Mesothelial cell of epicardium (in vitro differentiated cells): ENCODE measurements at regions not wholly inside any gene's neighbourhood (a gene's known extent, or its start where the extent isn't known, plus 50 kb on each side); places are given as distances from the start of the nearest gene placed in this dataset.

Source experiments
- DNase-seq, 2 experiments: peaks; one replicate each; pipeline ENCODE4 v3.0.0; 2021; ENCODE audit warnings: low spot score in 2 of 2; ENCODE audit not compliant: unreplicated experiment in 2 of 2
- H3K27ac Mint-ChIP-seq: 2 replicates; pipeline ENCODE4 v1.8.0; 2021; ENCODE audit warnings: mixed read lengths
- H3K27me3 Mint-ChIP-seq: 2 replicates; pipeline ENCODE4 v1.8.0; 2021; ENCODE audit warnings: low read depth, mixed read lengths
- H3K36me3 Mint-ChIP-seq: 2 replicates; pipeline ENCODE4 v1.8.0; 2021; ENCODE audit warnings: mixed read lengths
- H3K4me1 Mint-ChIP-seq: 2 replicates; pipeline ENCODE4 v1.8.0; 2021; ENCODE audit warnings: mixed read lengths
- H3K4me3 Mint-ChIP-seq: 2 replicates; pipeline ENCODE4 v1.8.0; 2021; ENCODE audit warnings: mild to moderate bottlenecking, moderate library complexity, mixed read lengths
- H3K9me3 Mint-ChIP-seq: 2 replicates; pipeline ENCODE4 v1.8.0; 2021; ENCODE audit warnings: mixed read lengths
- TF ChIP-seq, protein P1 (sequence below): fragments of 200-600 bp; sonication (generic); IDR thresholded peaks from one replicate; pipeline ENCODE4 v1.5.0; 2021; ENCODE audit warnings: antibody characterized with exemption; ENCODE audit not compliant: unreplicated experiment

DNA sequence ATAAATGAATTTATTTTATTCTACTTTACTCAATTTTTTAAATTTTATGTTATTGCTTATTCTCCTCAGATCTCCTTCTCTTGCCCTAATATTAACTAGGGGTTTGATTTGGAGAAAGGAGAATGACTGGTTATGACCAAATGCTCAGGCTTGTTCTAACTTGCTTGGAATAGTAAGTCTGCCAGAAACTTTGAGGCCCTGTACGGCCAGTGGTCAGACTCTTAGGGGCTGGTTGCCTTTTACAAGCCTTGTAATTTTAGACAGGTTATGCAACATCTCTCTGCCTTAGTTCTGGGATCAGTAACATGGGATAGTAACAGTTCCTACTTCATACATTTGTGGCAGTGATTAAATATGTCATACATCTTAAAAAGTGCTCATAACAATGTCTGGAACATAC lies 279.5 kb downstream of the DUSP10 start:
- no peaks in the 10 kb centered on the region for H3K36me3 Mint-ChIP-seq

DNA sequence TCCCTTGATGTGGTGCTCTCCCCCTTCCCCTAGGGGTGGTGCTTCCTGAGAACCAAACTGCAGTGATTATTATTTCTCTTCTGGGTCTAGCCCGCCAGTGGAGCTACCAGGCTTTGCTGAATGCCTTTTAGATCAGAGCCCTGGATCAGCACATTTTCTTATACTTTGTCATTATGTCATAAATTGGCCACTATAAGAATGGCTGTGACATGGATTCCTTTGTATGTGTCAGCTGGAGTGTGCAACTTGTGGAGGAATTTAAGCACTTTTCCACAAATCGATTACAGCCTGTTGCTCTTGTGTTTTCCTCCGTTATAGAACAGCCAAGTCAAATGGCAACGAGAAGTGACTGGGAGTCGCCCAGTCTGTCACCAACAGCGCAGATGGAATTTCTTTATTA lies 273.3 kb downstream of the DUSP10 start:
- TF ChIP-seq, protein P1, sequence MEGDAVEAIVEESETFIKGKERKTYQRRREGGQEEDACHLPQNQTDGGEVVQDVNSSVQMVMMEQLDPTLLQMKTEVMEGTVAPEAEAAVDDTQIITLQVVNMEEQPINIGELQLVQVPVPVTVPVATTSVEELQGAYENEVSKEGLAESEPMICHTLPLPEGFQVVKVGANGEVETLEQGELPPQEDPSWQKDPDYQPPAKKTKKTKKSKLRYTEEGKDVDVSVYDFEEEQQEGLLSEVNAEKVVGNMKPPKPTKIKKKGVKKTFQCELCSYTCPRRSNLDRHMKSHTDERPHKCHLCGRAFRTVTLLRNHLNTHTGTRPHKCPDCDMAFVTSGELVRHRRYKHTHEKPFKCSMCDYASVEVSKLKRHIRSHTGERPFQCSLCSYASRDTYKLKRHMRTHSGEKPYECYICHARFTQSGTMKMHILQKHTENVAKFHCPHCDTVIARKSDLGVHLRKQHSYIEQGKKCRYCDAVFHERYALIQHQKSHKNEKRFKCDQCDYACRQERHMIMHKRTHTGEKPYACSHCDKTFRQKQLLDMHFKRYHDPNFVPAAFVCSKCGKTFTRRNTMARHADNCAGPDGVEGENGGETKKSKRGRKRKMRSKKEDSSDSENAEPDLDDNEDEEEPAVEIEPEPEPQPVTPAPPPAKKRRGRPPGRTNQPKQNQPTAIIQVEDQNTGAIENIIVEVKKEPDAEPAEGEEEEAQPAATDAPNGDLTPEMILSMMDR, result no peak
- Mint-ChIP-seq H3K27me3 (peaks cover 11% of the 10 kb centered on the region), H3K27ac (no peak overlapping the region), H3K9me3 (peaks cover 17% of the 10 kb centered on the region), H3K36me3 (no peaks in the 10 kb centered on the region), H3K4me3 (no peak overlapping the region), H3K4me1 (peaks cover 17% of the 10 kb centered on the region)
- no peak for DNase-seq

More for the DNA sequence above, 279.5 kb downstream of the DUSP10 start:
- H3K9me3 Mint-ChIP-seq, result peaks cover 5% of the 10 kb centered on the region
- TF ChIP-seq, protein P1, result no peak
- H3K4me3 Mint-ChIP-seq, result no peak overlapping the region
- no peak overlapping the region for H3K27ac Mint-ChIP-seq
- H3K27me3 Mint-ChIP-seq, result no peaks in the 10 kb centered on the region
- peaks cover 16% of the 10 kb centered on the region for H3K4me1 Mint-ChIP-seq
- DNase-seq, result no peak

GRCh38 chr1:221469476-221469875 lies 272.4 kb downstream of the DUSP10 start:
- Mint-ChIP-seq H3K27ac (no peak overlapping the region), H3K9me3 (peaks cover 17% of the 10 kb centered on the region), H3K4me1 (peaks cover 17% of the 10 kb centered on the region), H3K4me3 (no peak overlapping the region), H3K36me3 (no peaks in the 10 kb centered on the region), H3K27me3 (peaks cover 16% of the 10 kb centered on the region)
- TF ChIP-seq, protein P1, result no peak
- DNase-seq, result no peak

DNA sequence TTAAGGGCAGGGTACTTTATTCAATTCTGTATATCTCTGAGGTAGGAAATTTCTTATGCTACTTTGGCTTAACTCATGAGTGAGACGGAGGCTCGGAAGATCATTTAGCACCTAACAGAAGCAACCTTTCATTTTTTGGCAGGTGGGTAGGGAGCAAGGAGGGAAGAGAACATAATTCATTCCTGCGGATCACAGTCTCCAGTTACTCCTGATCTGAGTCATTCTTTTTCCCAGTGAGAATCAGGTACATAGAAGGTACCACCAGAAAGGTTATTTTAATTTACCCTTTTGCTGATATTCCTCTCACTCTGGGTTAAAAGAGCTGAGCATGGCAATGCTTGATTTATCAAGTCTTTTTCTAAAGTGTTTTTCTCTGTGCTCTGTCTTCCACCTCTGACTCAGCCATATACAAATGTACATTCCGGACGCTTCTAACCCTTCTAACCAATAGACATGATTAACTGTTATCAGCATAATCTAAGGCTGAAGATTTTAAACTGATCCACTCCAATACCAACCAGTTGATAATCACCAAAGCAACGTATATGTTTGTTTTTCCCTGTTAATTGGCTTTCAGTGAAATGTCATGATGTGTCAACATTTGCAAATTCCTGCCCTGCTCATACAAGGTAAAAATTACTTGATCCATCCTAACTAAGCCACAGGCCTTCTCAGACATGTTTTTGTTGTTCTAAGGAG lies 271.7 kb downstream of the DUSP10 start:
- Mint-ChIP-seq H3K27ac (no peak overlapping the region), H3K36me3 (no peaks in the 10 kb centered on the region), H3K9me3 (peaks cover 17% of the 10 kb centered on the region), H3K27me3 (peaks cover 16% of the 10 kb centered on the region), H3K4me3 (no peak overlapping the region), H3K4me1 (peaks cover 17% of the 10 kb centered on the region)
- TF ChIP-seq, protein P1, result no peak
- no peak for DNase-seq

DNA sequence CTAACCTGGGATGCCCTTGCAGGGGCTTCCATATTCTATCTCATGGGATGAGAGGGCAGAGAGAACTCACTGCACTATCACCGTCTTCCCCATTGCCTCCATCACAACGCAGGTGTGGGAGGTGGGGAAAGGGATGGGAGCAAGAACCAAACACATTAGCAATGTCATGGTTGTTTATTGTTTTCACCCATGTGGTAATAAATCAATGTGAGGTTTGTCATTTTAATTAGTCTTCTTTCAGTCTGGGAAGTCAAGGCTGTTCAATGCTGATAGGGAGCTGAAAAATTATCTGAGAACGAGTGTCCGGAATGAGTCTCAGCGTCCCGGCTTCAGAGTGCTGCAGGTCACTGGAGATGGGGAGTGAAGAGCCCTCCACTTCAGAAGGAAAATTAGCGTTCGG lies 268.5 kb downstream of the DUSP10 start:
- peaks cover 30% of the 10 kb centered on the region for H3K27me3 Mint-ChIP-seq

More for the DNA sequence above, 268.5 kb downstream of the DUSP10 start:
- peaks cover 2% of the 10 kb centered on the region for H3K9me3 Mint-ChIP-seq
- H3K4me1 Mint-ChIP-seq, result peaks cover 23% of the 10 kb centered on the region
- no peak for DNase-seq
- no peak overlapping the region for H3K27ac Mint-ChIP-seq
- TF ChIP-seq, protein P1, result no peak
- H3K36me3 Mint-ChIP-seq, result no peaks in the 10 kb centered on the region
- no peak overlapping the region for H3K4me3 Mint-ChIP-seq
